Inflammatory macrophage treated with lipopolysaccharide for 1 hour (primary cell): ENCODE measurements at regions not wholly inside any gene's neighbourhood (a gene's known extent, or its start where the extent isn't known, plus 50 kb on each side); places are given as distances from the start of the nearest gene placed in this dataset.

Experiments used
- DNase-seq, 2 donors: peaks; one replicate each; pipeline ENCODE4 v3.0.0-alpha.2; 2020 to 2022

GRCh38 chr1:177838907-177839485 lies 130.9 kb downstream of the SEC16B start:
- no peak for DNase-seq

DNA sequence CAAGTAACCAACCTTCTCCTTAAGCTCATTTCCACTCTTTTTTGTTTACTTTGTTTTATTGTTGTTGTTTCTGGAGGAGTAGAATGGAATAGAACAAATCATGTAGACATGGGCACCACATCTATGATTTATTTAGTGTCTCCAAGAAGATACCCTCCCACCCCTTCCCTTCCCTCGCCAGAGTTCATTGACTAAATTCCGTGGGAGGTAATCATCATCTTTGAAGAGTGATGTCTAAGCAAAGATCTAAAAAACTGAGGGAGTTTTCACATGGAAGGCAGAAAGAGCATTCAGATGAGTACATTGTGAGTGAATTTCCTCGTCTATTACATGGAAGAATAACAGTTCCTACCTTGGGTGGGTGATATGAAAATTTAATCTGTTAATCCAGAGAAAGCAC lies 136.2 kb downstream of the SEC16B start:
- no peak for DNase-seq

DNA sequence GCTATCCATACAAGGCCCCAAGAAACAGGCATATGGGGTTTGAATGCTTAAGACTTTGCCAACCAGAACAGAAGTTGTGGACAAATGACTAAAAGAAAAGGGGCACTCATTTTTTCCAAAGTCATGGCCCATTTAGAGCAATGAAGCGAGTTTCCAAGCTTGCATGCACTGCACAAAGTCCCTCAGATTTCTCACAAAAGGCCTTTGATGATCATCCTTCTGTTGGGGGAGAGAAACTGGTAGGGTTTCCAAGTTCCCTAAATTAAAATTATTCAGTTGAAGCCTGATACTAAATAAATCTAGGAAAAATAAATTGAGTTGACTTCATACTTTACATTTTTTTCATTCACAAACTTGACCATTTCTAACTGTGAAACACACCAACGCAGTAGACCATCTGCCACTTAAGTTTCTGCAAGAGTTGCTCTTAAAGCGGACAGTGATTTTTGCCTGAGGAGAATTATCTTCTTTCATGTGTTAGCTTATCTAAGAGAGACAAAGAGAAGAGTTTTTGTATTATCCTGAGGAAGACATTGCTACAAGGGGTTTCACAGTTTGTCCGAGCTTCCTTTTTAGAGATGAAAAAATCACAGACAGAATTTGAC lies 139.2 kb downstream of the SEC16B start:
- DNase-seq: no peak

DNA sequence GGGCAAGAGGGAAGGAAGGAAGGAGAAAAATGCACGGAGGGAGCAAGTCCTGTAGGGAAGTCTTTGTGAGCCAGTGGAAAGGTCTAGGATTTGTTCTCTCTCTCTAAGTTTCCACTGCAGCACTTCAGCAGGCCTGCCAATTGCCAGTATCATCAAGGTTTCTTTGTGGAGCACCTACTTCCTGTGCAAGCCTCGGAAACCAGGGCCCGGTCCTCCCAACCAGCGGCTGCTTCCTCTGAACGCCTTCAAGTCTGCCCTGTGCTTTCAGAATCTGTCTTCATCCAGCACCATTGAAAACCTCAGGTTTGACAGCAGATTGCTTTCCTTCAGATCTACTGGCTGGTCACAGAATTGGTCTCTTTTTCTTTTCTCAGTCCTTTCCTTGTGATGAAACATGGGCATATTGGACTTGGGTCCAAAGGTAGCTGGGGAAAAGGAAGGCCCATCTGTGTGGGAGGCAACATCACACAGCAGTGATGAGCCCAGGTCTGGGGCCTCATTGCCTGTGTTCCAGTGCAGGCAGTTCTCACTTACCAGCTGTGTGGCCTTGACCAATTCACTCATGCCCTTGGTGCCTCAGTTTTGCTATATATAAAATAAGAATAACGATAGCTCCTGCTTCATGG lies 144.5 kb downstream of the SEC16B start:
- DNase-seq: no peak

GRCh38 chr1:177824508-177824982 lies 145.3 kb downstream of the SEC16B start:
- no peak for DNase-seq

GRCh38 chr1:177820213-177820612 lies 149.6 kb downstream of the SEC16B start:
- no peak for DNase-seq

GRCh38 chr1:177817937-177818875 lies 151.7 kb downstream of the SEC16B start:
- no peak for DNase-seq

DNA sequence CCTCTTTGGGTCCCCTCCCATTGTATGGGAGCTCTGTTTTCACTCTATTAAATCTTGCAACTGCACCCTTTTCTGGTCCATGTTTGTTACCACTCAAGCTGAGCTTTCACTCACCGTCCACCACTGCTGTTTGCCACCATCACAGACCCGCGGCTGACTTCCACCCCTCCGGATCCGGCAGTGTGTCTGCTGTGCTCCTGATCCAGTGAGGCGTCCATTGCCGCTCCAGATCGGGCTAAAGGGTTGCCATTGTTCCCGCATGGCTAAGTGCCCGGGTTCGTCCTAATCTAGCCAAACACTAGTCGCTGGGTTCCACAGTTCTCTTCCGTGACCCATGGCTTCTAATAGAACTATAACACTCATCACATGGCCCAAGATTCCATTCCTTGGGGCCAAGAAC lies 157.2 kb downstream of the SEC16B start:
- DNase-seq: no peak

DNA sequence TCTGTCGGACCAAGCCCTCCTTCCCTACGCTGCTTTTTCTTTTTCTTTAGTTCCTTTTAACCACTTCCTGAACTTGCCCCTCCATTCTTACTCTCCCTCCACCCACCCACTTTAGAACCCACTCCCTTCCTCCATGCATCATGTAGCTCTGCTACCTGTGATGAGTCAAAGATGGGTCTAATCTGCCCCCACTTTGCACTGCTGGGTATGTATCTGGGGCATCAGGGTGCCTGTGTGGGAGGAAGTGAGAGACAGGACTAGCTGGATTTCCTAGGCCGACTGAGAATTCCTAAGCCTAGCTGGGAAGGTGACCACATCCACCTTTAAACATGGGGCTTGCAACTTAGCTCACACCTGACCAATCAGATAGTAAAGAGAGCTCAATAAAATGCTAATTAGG lies 157.7 kb downstream of the SEC16B start:
- DNase-seq: no peak

DNA sequence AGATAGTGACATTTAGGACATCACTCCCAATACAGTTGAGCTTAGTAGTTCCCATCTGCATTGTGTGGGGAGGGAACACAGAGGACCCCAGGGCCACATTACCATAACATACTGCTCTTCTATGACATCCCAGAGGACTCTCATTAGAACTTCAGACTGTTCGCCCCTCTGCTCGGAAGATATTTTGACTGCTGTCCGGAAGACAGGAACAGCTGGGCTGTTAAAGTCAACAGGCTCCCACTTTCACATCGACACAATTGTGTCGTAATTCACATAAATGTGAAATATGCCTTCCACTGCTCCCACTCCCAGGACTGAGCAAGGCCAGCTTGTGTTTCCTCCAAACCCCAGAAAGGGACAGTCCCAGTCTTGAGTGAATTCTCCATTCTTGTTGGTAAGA lies 158.4 kb downstream of the SEC16B start:
- no peak for DNase-seq

DNA sequence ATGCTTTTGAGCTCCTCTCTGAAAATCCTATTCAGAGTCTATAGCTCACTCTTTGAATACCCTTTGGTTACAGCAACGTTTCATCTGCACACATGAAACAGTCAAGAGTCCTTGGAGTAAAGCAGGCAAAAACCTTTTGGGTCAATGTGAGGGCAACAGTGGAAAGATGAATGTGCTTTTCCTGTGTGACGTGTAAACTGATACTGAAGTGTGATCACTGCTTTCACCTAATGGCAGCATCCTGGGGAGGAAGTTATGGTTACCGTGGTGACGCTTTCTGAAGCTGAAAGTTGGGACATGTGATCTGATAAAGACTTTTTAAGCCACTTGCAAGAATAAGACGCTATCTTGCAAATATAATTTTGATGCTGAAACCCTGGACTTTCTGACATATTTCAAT lies 160.0 kb downstream of the SEC16B start:
- DNase-seq: no peak

DNA sequence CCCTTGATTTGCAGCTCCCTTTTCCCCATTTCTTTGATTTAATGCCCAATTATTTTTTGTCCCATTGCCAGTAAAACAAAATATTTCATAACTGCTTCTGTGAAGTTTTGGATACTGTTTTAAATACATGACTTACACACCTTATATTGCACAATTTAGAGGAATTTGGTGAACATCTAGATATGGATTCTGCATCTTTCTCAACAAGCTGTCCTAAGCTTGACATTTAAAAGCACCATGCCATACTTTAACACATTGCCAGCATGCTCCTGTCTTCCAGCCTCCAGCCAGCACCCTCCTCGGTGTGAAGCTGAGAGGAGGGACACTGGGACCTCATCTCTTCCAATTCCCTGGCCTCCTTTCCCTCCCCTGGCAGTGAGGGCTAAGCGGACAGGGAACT lies 167.6 kb downstream of the SEC16B start:
- no peak for DNase-seq

DNA sequence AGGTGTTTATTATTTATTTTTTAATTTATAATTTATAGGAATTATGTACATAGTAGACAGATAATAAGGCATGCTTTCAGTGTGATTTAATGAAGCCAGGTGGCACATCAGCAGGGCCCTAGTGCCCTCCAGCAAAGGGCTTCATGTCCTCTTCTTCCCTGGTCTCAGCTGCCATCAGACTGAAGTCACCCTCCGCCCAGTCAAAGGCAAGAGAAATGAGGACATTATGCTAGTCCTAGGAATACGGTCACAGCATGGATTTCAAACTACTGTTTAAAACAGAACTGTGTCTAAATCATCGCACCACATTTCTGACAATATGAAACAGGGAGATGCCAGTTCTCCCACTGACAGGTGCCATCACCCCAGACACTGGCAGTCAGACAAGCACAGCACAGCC lies 168.1 kb downstream of the SEC16B start:
- DNase-seq: no peak

DNA sequence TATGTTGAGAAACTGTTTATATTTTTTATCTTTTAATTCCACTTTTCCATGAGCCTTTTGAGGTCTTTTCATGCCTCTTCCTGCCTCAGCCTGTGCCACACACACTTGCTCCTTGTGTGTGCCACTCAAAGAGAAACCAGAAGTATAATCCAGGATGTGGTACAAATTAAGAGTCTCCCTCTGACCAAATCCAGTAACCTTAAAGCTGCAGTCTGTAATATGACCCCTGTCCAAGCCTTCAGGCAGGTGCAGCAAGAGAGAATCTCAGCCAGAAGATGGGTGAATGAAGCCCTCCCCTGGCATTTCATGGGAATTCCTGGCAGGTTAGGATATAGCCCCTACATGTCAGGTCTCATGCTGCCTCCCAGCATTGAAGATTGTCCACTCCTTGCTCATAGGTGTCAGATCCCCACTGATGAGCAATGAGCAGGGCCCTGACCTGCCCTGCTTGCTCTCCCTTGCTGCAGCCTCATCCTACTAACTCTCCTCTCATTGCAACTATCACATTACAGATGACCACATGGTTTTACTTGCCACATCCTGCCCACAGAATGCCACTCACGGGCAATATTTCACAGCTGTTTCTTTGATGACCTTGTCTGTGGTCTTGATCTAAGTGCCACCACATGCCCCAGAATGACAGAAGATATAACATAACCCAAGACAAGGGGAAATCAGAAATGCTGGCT lies 169.3 kb downstream of the SEC16B start:
- no peak for DNase-seq

- DNase-seq: no peak
Measured at GRCh38 chr1:177799746-177800145, 170.1 kb downstream of the SEC16B start.

GRCh38 chr1:177798614-177799013 lies 171.2 kb downstream of the SEC16B start:
- DNase-seq: no peak

DNA sequence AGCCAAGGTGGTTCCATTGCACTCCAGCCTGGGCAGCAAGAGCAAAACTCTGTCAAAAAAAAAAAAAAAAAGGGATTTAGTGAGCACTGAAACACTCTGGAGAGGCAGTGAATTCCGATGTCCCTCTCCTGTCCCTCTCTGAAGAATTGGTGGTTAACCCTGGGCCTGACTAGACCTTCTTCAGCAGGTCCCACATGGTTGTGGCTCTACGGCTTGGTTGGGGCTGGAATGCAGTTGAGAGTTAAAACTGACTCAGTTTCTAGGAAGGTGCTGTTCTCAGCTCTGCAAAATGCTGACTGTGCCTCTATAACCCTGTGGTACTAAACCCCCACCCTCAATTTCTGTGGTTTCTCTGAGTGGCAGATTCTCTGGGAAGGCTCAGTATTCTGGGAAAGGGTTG lies 173.3 kb downstream of the SEC16B start:
- no peak for DNase-seq

DNA sequence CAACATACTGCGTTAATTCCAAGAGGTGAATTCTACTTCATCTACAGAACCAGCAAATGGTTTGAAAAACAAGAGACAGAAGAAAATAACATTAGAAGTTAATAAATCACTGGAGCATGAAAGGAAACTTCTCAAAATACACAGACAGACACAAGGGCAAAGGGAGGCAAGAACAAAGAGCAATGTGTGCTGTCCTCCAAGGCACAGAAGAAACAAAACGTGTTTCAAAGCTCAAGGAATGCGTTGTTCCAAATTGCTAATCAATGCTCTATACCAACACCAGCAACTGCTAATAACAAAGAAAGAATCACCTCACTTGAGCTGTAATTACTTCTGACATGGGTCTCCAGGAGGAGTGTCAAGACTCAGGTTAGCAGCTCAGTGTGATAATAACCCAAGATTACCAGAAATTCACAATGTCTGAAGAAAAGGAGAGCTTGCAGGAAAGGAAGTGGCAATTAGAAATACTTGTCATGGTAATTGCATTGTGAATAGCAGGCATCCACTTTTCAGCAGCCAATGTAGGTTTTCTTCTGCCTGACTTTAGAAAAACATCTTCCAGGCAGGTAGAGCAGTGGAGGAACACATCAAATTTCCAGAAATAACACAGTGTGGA lies 175.4 kb downstream of the SEC16B start:
- DNase-seq: no peak

GRCh38 chr1:177793900-177794299 lies 176.0 kb downstream of the SEC16B start:
- no peak for DNase-seq

DNA sequence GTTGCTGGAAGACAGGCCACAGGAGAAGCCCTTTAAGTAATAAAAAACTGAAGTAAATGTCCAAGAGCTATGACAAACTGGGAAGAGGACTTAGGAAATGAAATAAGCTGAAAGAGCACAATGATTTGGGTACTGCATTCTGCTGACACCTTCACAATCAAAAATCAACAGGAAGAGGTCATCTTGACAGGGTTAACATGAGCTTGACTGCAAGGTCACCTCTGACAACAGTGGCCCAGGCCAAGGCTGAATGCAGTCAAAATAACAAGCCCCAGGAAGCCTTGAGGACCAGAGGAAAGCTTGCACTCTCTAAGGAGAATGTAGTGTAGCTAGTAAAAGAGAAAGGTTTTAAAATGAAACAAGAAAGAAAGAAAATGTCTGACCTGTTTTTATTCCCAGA lies 179.3 kb downstream of the SEC16B start:
- DNase-seq: no peak

GRCh38 chr1:177789956-177790355 lies 179.9 kb downstream of the SEC16B start:
- DNase-seq: no peak

DNA sequence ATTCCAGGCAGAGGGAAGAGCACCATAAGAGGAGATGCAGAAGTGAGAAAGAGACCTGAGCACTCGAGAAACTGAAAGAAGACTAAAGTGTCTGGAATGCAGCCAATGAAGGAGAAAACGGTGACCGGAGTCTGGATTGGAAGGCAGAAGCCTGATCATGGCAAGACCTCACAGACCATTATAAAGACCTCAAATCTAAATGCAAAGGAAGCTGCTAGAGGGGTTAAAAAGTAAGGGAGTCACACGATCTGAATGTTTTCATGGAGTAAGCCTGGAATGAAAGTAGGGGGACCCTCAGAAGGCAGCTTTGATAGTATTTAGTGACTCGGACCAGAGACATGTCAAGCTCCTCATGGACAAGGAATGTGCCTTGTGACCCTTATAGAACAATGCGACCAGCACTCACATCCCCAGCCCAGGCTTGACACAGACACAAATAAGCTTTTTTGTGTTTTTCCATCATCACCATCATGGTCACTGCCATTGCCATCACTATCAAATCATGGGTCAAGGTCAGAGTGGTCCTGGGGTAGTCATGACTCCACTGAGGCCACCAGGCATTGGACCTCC lies 183.6 kb downstream of the SEC16B start:
- DNase-seq: no peak
